ENCODE measurements at regions not wholly inside any gene's neighbourhood (a gene's known extent, or its start where the extent isn't known, plus 50 kb on each side); places are given as distances from the start of the nearest gene placed in this dataset.

DNA sequence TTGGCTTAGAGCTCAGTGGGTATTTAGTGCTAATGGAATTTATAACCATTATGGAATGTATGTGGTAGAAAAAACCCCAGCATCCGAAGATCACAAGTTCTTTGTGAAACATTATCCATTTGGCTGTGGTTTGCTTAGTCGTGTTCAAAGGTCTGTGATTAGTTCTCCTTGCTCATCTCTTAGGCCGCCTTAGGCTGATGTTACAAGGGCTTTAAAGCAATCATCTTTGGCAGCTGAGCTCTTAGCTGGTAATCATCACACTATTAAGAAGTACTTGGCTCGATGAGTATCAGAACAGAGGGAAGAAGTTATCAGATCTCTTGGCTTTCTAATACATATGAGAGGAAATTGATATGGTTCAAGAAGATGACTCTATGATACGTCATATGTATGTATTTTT is 124.1 kb upstream of the E2F7 start:
- TF ChIP-seq, protein P1, sequence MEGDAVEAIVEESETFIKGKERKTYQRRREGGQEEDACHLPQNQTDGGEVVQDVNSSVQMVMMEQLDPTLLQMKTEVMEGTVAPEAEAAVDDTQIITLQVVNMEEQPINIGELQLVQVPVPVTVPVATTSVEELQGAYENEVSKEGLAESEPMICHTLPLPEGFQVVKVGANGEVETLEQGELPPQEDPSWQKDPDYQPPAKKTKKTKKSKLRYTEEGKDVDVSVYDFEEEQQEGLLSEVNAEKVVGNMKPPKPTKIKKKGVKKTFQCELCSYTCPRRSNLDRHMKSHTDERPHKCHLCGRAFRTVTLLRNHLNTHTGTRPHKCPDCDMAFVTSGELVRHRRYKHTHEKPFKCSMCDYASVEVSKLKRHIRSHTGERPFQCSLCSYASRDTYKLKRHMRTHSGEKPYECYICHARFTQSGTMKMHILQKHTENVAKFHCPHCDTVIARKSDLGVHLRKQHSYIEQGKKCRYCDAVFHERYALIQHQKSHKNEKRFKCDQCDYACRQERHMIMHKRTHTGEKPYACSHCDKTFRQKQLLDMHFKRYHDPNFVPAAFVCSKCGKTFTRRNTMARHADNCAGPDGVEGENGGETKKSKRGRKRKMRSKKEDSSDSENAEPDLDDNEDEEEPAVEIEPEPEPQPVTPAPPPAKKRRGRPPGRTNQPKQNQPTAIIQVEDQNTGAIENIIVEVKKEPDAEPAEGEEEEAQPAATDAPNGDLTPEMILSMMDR (IDR thresholded peaks at IDR 0.05; ENCODE audit: borderline replicate concordance, extremely low read depth, low read length, poor library complexity, severe bottlenecking) = no peak
- no peak for TF ChIP-seq EZH2 (IDR thresholded peaks at IDR 0.05; ENCODE audit: borderline replicate concordance, low read depth, low read length, severe bottlenecking)
